K562 (cell line): ENCODE measurements at regions not wholly inside any gene's neighbourhood (a gene's known extent, or its start where the extent isn't known, plus 50 kb on each side); places are given as distances from the start of the nearest gene placed in this dataset.

Experiments used
- ATAC-seq: fragments of 200-7000 bp; cut with Tn5 transposase; 3 replicates; pipeline ENCODE4 v1.9.1; 2020; ENCODE audit warnings: moderate library complexity
- BruUV-seq: library from RNA; stranded (reverse); fragments of 400-500 nt; replicated peaks from 2 replicates; lab custom pipeline; 2021; lab: Mats Ljungman, UMichigan
- CTCF ChIA-PET: fragments of 300-600 bp; formaldehyde crosslinking; extraction: SDS; loops from one replicate; lab custom pipeline; 2021; ENCODE audit warnings: low intra/inter-chr PET ratio; lab: Yijun Ruan, JAX
- POLR2A ChIA-PET: fragments of 300-600, 350-650 bp; sonication (Branson Sonifier 250); formaldehyde crosslinking; extraction: SDS; loops from one replicate; lab custom pipeline; 2021; ENCODE audit warnings: antibody characterized with exemption, inconsistent platforms; lab: Yijun Ruan, JAX
- DNase-seq, 4 experiments: peaks; one replicate each; pipeline versions ENCODE4 v3.0.0 to v3.0.0-alpha.2; 2011 to 2018; ENCODE audit warnings: low spot score in 3 of 4, mixed read lengths in 3 of 4; ENCODE audit errors: extremely low read depth in 1 of 4
- FAIRE-seq: peaks from 2 replicates; lab custom pipeline; 2011; peaks lifted over from hg19 to GRCh38; lab: Jason Lieb, UNC
- H2AFZ ChIP-seq: 2 replicates; pipeline ENCODE4 v1.6.0; 2011; ENCODE audit warnings: low read depth, low read length, control low read depth, inconsistent platforms
- H3K27ac ChIP-seq: fragments of 200-600 bp; 3 replicates; pipeline ENCODE4 v1.8.0; 2011; ENCODE audit warnings: low read depth, mild to moderate bottlenecking, control low read depth, inconsistent platforms, low read length, moderate library complexity, mixed read lengths; ENCODE audit errors: extremely low read depth
- H3K27me3 ChIP-seq, 2 experiments: fragments of 300-600 bp in 1 of 2; 2 replicates in 1 of 2; 3 replicates in 1 of 2; pipeline versions ENCODE4 v1.6.0 to v1.8.0; 2011; ENCODE audit warnings: inconsistent platforms in 2 of 2, low read length in 2 of 2, mild to moderate bottlenecking in 1 of 2, mixed read lengths in 1 of 2, moderate library complexity in 1 of 2; ENCODE audit not compliant: control insufficient read depth in 2 of 2, insufficient read depth in 2 of 2
- H3K36me3 ChIP-seq: fragments of 300-600 bp; 3 replicates; pipeline ENCODE4 v1.8.0; 2011; ENCODE audit warnings: mild to moderate bottlenecking, low read length, inconsistent platforms; ENCODE audit not compliant: control insufficient read depth, insufficient read depth
- H3K4me1 ChIP-seq, 2 experiments: fragments of 200-600 bp in 1 of 2; replicated peaks in 1 of 2; 2 replicates in 1 of 2; 3 replicates in 1 of 2; pipeline versions ENCODE4 v1.5.1 to v1.8.0; 2011; ENCODE audit warnings: inconsistent platforms in 2 of 2, low read length in 2 of 2, mild to moderate bottlenecking in 1 of 2, mixed read lengths in 1 of 2, moderate library complexity in 1 of 2; ENCODE audit not compliant: control insufficient read depth in 2 of 2, insufficient read depth in 2 of 2
- H3K4me2 ChIP-seq: 2 replicates; pipeline ENCODE4 v1.6.1; 2011; ENCODE audit warnings: low read length, control low read depth, inconsistent platforms, mixed read lengths; ENCODE audit not compliant: insufficient read depth
- H3K4me3 ChIP-seq: fragments of 200-600 bp; sonication (generic), shearing (Covaris generic); 2 replicates; pipeline ENCODE4 v1.5.1; 2016; ENCODE audit warnings: control low read depth, inconsistent platforms
- H3K79me2 ChIP-seq: fragments of 200-600 bp; 3 replicates; pipeline ENCODE4 v1.8.0; 2011; ENCODE audit warnings: low read length, inconsistent platforms; ENCODE audit not compliant: control insufficient read depth, insufficient read depth
- H3K9ac ChIP-seq, 2 experiments: 2 replicates each; pipeline versions ENCODE4 v1.6.0 to v1.6.1; 2011; ENCODE audit warnings: low read depth in 2 of 2, low read length in 2 of 2, control low read depth in 1 of 2, inconsistent platforms in 1 of 2, mild to moderate bottlenecking in 1 of 2, mixed read lengths in 1 of 2; ENCODE audit not compliant: insufficient read depth in 1 of 2
- H3K9me1 ChIP-seq: one replicate; pipeline ENCODE4 v1.6.0; 2011; ENCODE audit warnings: inconsistent platforms, mild to moderate bottlenecking, low read length, moderate library complexity; ENCODE audit not compliant: control insufficient read depth, insufficient read depth
- H3K9me3 ChIP-seq: replicated peaks from 2 replicates; pipeline ENCODE4 v1.5.1; 2011; ENCODE audit warnings: low read depth, low read length, inconsistent platforms; ENCODE audit not compliant: control insufficient read depth, insufficient read depth
- H4K20me1 ChIP-seq: replicated peaks from 2 replicates; pipeline ENCODE4 v1.6.1; 2011; ENCODE audit warnings: low read length, inconsistent platforms, mixed read lengths; ENCODE audit not compliant: control insufficient read depth, insufficient read depth
- ARID1B ChIP-seq: fragments of 450-650 bp; IDR thresholded peaks from 2 replicates; pipeline ENCODE4 v1.6.1; 2016; ENCODE audit warnings: antibody characterized with exemption, mild to moderate bottlenecking, inconsistent platforms
- C11orf30 ChIP-seq: fragments of 450-650 bp; IDR thresholded peaks from 2 replicates; pipeline ENCODE4 v1.6.1; 2016; ENCODE audit warnings: low read depth, mild to moderate bottlenecking
- FOSL1 ChIP-seq: fragments of 200-800 bp; sonication (Bioruptor generic); conservative IDR thresholded peaks from 2 replicates; pipeline ENCODE4 v1.6.1; 2016; ENCODE audit warnings: missing genetic modification characterization, missing compliant biosample characterization
- HSF4 ChIP-seq: fragments of 250-450 bp; sonication (Bioruptor Pico); IDR thresholded peaks from 2 replicates; pipeline ENCODE4 v2.1.2; 2022; ENCODE audit warnings: mild to moderate bottlenecking, moderate library complexity, borderline replicate concordance
- JUND ChIP-seq, 2 experiments: IDR thresholded peaks; 2 replicates in 1 of 2; 3 replicates in 1 of 2; pipeline ENCODE4 v1.6.1; 2011; ENCODE audit warnings: borderline replicate concordance in 2 of 2, low read depth in 2 of 2, low read length in 2 of 2, improper control_type of control experiment in 1 of 2, missing biosample characterization in 1 of 2, missing genetic modification characterization in 1 of 2, missing genetic modification reagents in 1 of 2
- MCM5 ChIP-seq: fragments of 450-650 bp; IDR thresholded peaks from 2 replicates; pipeline ENCODE4 v1.6.1; 2016; ENCODE audit warnings: low read depth
- TARDBP ChIP-seq: fragments of 450-650 bp; IDR thresholded peaks from 2 replicates; pipeline ENCODE4 v1.6.1; 2016
- YY1 ChIP-seq, 3 experiments: IDR thresholded peaks; 2 replicates each; pipeline ENCODE4 v1.6.1; 2011; ENCODE audit warnings: low read length in 2 of 3, mild to moderate bottlenecking in 2 of 3, moderate library complexity in 2 of 3, borderline replicate concordance in 1 of 3, control low read depth in 1 of 3, low read depth in 1 of 3; ENCODE audit not compliant: insufficient read depth in 3 of 3, insufficient replicate concordance in 2 of 3, control insufficient read depth in 1 of 3, insufficient read length in 1 of 3; ENCODE audit errors: extremely low read depth in 1 of 3
- WGBS: fragments of 100-300 bp; shearing (Covaris generic); methylation state at CpG from one replicate; pipeline ENCODE4 v1.1.6; 2016; ENCODE audit warnings: low coverage, mixed read lengths; ENCODE audit not compliant: insufficient coverage; ENCODE audit errors: missing lambda C conversion rate; 5-methylcytosine and 5-hydroxymethylcytosine counted together
- in situ Hi-C: fragments of 300-500 bp; cut with MboI; formaldehyde crosslinking; loops from 4 replicates; pipeline ENCODE4 v1.15.0; 2018; ENCODE audit warnings: inconsistent platforms, mixed read lengths
- intact Hi-C: fragments of 100-400 bp; cut with micrococcal nuclease; formaldehyde crosslinking; loops from 2 replicates; pipeline ENCODE4 v1.14.2; 2022
- TF ChIP-seq, protein P1 (sequence below), 2 experiments: fragments of 150-350 bp in 1 of 2; IDR thresholded peaks; 2 replicates each; pipeline ENCODE4 v1.6.1; 2012 to 2016; ENCODE audit warnings: low read depth in 2 of 2, low read length in 2 of 2, mild to moderate bottlenecking in 1 of 2, moderate library complexity in 1 of 2
- TF ChIP-seq, protein P2 (sequence below), 2 experiments: fragments of 450-650 bp in 1 of 2; sonication (generic) in 1 of 2; formaldehyde crosslinking in 1 of 2; IDR thresholded peaks in 1 of 2; conservative IDR thresholded peaks in 1 of 2; 2 replicates each; pipeline versions ENCODE4 v1.6.1 to v1.8.1; 2016 to 2023; ENCODE audit warnings: mild to moderate bottlenecking in 2 of 2, moderate library complexity in 2 of 2, inconsistent platforms in 1 of 2, missing genetic modification reagents in 1 of 2
- TF ChIP-seq, protein P3 (sequence below): fragments of 250-450 bp; sonication (Bioruptor Pico); IDR thresholded peaks from 2 replicates; pipeline ENCODE4 v1.5.1; 2021; ENCODE audit warnings: mild to moderate bottlenecking
- TF ChIP-seq, protein P4 (sequence below): sonication (generic); formaldehyde crosslinking; IDR thresholded peaks from 2 replicates; pipeline ENCODE4 v1.9.0; 2022; ENCODE audit warnings: mild to moderate bottlenecking, missing genetic modification reagents

DNA sequence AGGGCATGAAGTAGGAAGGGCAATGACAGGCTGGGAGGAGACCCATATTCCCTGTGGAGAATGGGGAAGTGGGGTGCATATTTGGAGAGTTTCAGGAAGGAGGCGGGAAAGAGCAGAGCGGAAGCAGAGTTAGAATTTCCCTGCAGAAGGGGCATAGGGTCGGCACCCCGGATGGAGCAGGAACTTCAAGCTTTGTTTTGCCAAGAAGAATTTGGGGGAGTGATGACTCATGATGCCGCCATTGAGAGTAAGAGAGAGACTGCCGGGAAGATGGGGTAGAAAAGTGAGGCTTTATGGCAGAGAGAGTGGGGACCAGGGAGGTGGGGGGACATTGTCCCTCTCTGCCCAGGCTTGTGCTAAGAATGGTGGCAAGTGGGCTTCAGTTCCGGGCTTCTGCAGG is 50.3 kb upstream of the EPB41L1 start:
- no peak overlapping the region for H3K9ac ChIP-seq
- no peaks in the 10 kb centered on the region for H4K20me1 ChIP-seq
- BruUV-seq, result no TSS peak
- intact Hi-C loops (no loop called here), in situ Hi-C loops (no loop called here)
- H3K4me1 ChIP-seq, result peaks cover 8 to 15% of the 10 kb centered on the region in 2 experiments; a peak in 4 of 5 replicates
- no peak for FAIRE-seq
- no peak overlapping the region for H3K27ac ChIP-seq
- H3K9me3 ChIP-seq, result no peaks in the 10 kb centered on the region
- H3K4me3 ChIP-seq, result no peak overlapping the region
- H3K79me2 ChIP-seq, result no peaks in the 10 kb centered on the region
- H3K4me2 ChIP-seq, result no peak overlapping the region
- H3K27me3 ChIP-seq, result no peaks in the 10 kb centered on the region
- H2AFZ ChIP-seq, result peak overlapping the region; percentile 57; the same call in 1 of the 2 replicates
- no peaks in the 10 kb centered on the region for H3K36me3 ChIP-seq
- 53% methylated on average over 6 of the region's 7 CpGs for WGBS
- no peaks in the 10 kb centered on the region for H3K9me1 ChIP-seq
- no peak for ATAC-seq
- POLR2A ChIA-PET, result interaction anchor here (1.5 kb wide), 1 partner anchor 10 kb away, joined by 3 read pairs; no protein-coding TSS in a partner anchor
- no peak for DNase-seq
- CTCF ChIA-PET, result no interaction called here
- no peak for TF ChIP-seq TARDBP
- TF ChIP-seq FOSL1, result peak; percentile 46
- TF ChIP-seq, protein P1, sequence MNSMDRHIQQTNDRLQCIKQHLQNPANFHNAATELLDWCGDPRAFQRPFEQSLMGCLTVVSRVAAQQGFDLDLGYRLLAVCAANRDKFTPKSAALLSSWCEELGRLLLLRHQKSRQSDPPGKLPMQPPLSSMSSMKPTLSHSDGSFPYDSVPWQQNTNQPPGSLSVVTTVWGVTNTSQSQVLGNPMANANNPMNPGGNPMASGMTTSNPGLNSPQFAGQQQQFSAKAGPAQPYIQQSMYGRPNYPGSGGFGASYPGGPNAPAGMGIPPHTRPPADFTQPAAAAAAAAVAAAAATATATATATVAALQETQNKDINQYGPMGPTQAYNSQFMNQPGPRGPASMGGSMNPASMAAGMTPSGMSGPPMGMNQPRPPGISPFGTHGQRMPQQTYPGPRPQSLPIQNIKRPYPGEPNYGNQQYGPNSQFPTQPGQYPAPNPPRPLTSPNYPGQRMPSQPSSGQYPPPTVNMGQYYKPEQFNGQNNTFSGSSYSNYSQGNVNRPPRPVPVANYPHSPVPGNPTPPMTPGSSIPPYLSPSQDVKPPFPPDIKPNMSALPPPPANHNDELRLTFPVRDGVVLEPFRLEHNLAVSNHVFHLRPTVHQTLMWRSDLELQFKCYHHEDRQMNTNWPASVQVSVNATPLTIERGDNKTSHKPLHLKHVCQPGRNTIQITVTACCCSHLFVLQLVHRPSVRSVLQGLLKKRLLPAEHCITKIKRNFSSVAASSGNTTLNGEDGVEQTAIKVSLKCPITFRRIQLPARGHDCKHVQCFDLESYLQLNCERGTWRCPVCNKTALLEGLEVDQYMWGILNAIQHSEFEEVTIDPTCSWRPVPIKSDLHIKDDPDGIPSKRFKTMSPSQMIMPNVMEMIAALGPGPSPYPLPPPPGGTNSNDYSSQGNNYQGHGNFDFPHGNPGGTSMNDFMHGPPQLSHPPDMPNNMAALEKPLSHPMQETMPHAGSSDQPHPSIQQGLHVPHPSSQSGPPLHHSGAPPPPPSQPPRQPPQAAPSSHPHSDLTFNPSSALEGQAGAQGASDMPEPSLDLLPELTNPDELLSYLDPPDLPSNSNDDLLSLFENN (IDR thresholded peaks at IDR 0.05; ENCODE audit: low read depth in 2 of 2, low read length in 2 of 2), result no peak
- TF ChIP-seq MCM5, result no peak
- TF ChIP-seq HSF4 (CRISPR knock-in tag), result no peak
- TF ChIP-seq C11orf30, result peak; percentile 16; the same call in 1 of the 2 replicates
- 0 out of 2 replicates have a peak, but pooled peaks have one; percentile 27 for TF ChIP-seq ARID1B
- TF ChIP-seq, protein P2, sequence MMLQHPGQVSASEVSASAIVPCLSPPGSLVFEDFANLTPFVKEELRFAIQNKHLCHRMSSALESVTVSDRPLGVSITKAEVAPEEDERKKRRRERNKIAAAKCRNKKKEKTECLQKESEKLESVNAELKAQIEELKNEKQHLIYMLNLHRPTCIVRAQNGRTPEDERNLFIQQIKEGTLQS (IDR thresholded peaks at IDR 0.05), result peak; percentile 81
- TF ChIP-seq, protein P2 (CRISPR knock-in tag; conservative IDR thresholded peaks at IDR 0.05), result no peak
- TF ChIP-seq, protein P3, sequence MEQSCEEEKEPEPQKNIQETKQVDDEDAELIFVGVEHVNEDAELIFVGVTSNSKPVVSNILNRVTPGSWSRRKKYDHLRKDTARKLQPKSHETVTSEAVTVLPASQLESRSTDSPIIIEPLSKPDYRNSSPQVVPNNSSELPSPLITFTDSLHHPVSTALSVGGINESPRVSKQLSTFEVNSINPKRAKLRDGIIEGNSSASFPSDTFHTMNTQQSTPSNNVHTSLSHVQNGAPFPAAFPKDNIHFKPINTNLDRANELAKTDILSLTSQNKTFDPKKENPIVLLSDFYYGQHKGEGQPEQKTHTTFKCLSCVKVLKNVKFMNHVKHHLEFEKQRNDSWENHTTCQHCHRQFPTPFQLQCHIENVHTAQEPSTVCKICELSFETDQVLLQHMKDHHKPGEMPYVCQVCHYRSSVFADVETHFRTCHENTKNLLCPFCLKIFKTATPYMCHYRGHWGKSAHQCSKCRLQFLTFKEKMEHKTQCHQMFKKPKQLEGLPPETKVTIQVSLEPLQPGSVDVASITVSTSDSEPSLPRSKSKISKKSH (CRISPR knock-in tag), result no peak
- TF ChIP-seq YY1 (IDR thresholded peaks at IDR 0.05; ENCODE audit: borderline replicate concordance in 1 of 3, control insufficient read depth in 1 of 3, extremely low read depth in 1 of 3, insufficient read depth in 3 of 3, insufficient read length in 1 of 3, insufficient replicate concordance in 2 of 3, low read depth in 1 of 3, low read length in 2 of 3), result peak in 1 of 3 experiments; percentile 66
- TF ChIP-seq JUND (IDR thresholded peaks at IDR 0.05; ENCODE audit: borderline replicate concordance, low read depth, low read length), result peak; percentile 58
- TF ChIP-seq JUND (tag; IDR thresholded peaks at IDR 0.05; ENCODE audit: borderline replicate concordance, low read depth, low read length), result 0 out of 3 replicates have a peak, but pooled peaks have one; percentile 27
- TF ChIP-seq, protein P4, sequence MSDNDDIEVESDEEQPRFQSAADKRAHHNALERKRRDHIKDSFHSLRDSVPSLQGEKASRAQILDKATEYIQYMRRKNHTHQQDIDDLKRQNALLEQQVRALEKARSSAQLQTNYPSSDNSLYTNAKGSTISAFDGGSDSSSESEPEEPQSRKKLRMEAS (CRISPR knock-in tag), result no peak
